ENCODE measurements at regions not wholly inside any gene's neighbourhood (a gene's known extent, or its start where the extent isn't known, plus 50 kb on each side); places are given as distances from the start of the nearest gene placed in this dataset.

- no peak for DNase-seq
Measured at GRCh38 chr6:6533176-6533575, 55.3 kb upstream of the LY86 start.

- no peak for DNase-seq
Measured at GRCh38 chr6:6534399-6534798, 54.1 kb upstream of the LY86 start.

GRCh38 chr6:6537488-6538260 lies 50.8 kb upstream of the LY86 start:
- no peak for DNase-seq

- DNase-seq = no peak
Measured at GRCh38 chr6:6538261-6538660, 50.3 kb upstream of the LY86 start.
